SK-N-SH (cell line): ENCODE measurements at regions not wholly inside any gene's neighbourhood (a gene's known extent, or its start where the extent isn't known, plus 50 kb on each side); places are given as distances from the start of the nearest gene placed in this dataset.

ENCODE experiments used
- CTCF ChIA-PET: fragments of 300-600, 350-600 bp; formaldehyde crosslinking; extraction: SDS; loops from one replicate; lab custom pipeline; 2021; lab: Yijun Ruan, JAX
- POLR2A ChIA-PET: fragments of 350-600 bp; sonication (Branson Sonifier 250); formaldehyde crosslinking; extraction: SDS; loops from one replicate; lab custom pipeline; 2020; ENCODE audit warnings: antibody characterized with exemption, inconsistent platforms; lab: Yijun Ruan, JAX
- DNase-seq: peaks from one replicate; pipeline ENCODE4 v3.0.0; 2012
- H2AFZ ChIP-seq: fragments of 200-600 bp; sonication (generic); 2 replicates; pipeline ENCODE4 v1.8.1; 2016; ENCODE audit warnings: antibody characterized with exemption, mild to moderate bottlenecking, low read depth
- H3F3A ChIP-seq: fragments of 200-600 bp; sonication (generic); replicated peaks from 2 replicates; pipeline ENCODE3; 2016; ENCODE audit warnings: antibody characterized with exemption, mild to moderate bottlenecking; ENCODE audit not compliant: insufficient read depth
- H3K27ac ChIP-seq, 2 experiments: fragments of 200-500 bp in 1 of 2; fragments of 200-600 bp in 1 of 2; sonication (Bioruptor generic) in 1 of 2; sonication (generic), shearing (Covaris generic) in 1 of 2; 2 replicates each; pipeline versions ENCODE4 v1.5.1 to v1.6.1; 2014 to 2016; ENCODE audit warnings: low read depth in 2 of 2, inconsistent platforms in 1 of 2, low read length in 1 of 2, mild to moderate bottlenecking in 1 of 2, mixed read lengths in 1 of 2
- H3K27me3 ChIP-seq: fragments of 200-600 bp; sonication (generic), shearing (Covaris generic); 2 replicates; pipeline ENCODE4 v1.6.1; 2016; ENCODE audit warnings: mixed run types; ENCODE audit not compliant: insufficient read depth
- H3K36me3 ChIP-seq, 2 experiments: fragments of 200-500 bp in 1 of 2; fragments of 200-600 bp in 1 of 2; sonication (Bioruptor generic) in 1 of 2; sonication (generic) in 1 of 2; replicated peaks in 1 of 2; 2 replicates each; pipeline versions ENCODE3 to v1.5.1; 2014 to 2016; ENCODE audit warnings: low read length in 1 of 2, mild to moderate bottlenecking in 1 of 2; ENCODE audit not compliant: insufficient read depth in 2 of 2, control insufficient read depth in 1 of 2
- H3K4me1 ChIP-seq, 2 experiments: fragments of 200-500 bp in 1 of 2; fragments of 200-600 bp in 1 of 2; sonication (Bioruptor generic) in 1 of 2; sonication (generic), shearing (Covaris generic) in 1 of 2; 2 replicates each; pipeline versions ENCODE4 v1.5.1 to v1.6.1; 2014 to 2016; ENCODE audit warnings: low read depth in 1 of 2, low read length in 1 of 2, mixed run types in 1 of 2; ENCODE audit not compliant: insufficient read depth in 2 of 2, control insufficient read depth in 1 of 2
- H3K4me2 ChIP-seq: fragments of 200-600 bp; sonication (generic), shearing (Covaris generic); 2 replicates; pipeline ENCODE4 v1.6.1; 2017; ENCODE audit warnings: mixed run types
- H3K4me3 ChIP-seq, 2 experiments: fragments of 200-500 bp in 1 of 2; fragments of 200-600 bp in 1 of 2; sonication (Bioruptor generic) in 1 of 2; sonication (generic), shearing (Covaris generic) in 1 of 2; 2 replicates each; pipeline versions ENCODE4 v1.5.1 to v1.8.1; 2014 to 2016; ENCODE audit warnings: low read depth in 2 of 2, inconsistent platforms in 1 of 2, low read length in 1 of 2, mild to moderate bottlenecking in 1 of 2, mixed read lengths in 1 of 2, moderate library complexity in 1 of 2
- H3K79me2 ChIP-seq: fragments of 200-600 bp; sonication (generic); 2 replicates; pipeline ENCODE4 v1.8.1; 2017; ENCODE audit warnings: mild to moderate bottlenecking; ENCODE audit not compliant: insufficient read depth
- H3K9ac ChIP-seq: fragments of 200-600 bp; sonication (generic); 2 replicates; pipeline ENCODE4 v1.6.1; 2017; ENCODE audit warnings: mixed run types
- H3K9me2 ChIP-seq: fragments of 200-600 bp; sonication (generic); 2 replicates; pipeline ENCODE4 v1.6.1; 2017; ENCODE audit warnings: mixed run types
- H3K9me3 ChIP-seq: fragments of 200-600 bp; sonication (generic); 2 replicates; pipeline ENCODE4 v1.6.1; 2017; ENCODE audit warnings: mixed run types, mild to moderate bottlenecking, moderate library complexity
- H4K20me1 ChIP-seq: fragments of 200-600 bp; sonication (generic); 2 replicates; pipeline ENCODE4 v1.6.1; 2017; ENCODE audit warnings: mild to moderate bottlenecking, mixed run types; ENCODE audit not compliant: insufficient read depth
- ELF1 ChIP-seq: IDR thresholded peaks from 2 replicates; pipeline ENCODE4 v1.4.0; 2012
- GABPA ChIP-seq: IDR thresholded peaks from 2 replicates; pipeline ENCODE4 v1.4.0; 2012; ENCODE audit warnings: low read depth, mild to moderate bottlenecking
- JUND ChIP-seq: IDR thresholded peaks from 2 replicates; pipeline ENCODE4 v1.4.0; 2012
- MEF2A ChIP-seq: IDR thresholded peaks from 2 replicates; pipeline ENCODE4 v1.4.0; 2012; ENCODE audit warnings: low read depth, borderline replicate concordance
- MXI1 ChIP-seq: IDR thresholded peaks from 2 replicates; pipeline ENCODE4 v1.6.1; 2012; ENCODE audit warnings: mild to moderate bottlenecking, low read depth, low read length, improper control_type of control experiment
- NFIC ChIP-seq: IDR thresholded peaks from 2 replicates; pipeline ENCODE4 v1.4.0; 2012; ENCODE audit warnings: borderline replicate concordance
- POLR2AphosphoS5 ChIP-seq: IDR thresholded peaks from 2 replicates; pipeline ENCODE4 v1.6.1; 2012; ENCODE audit warnings: low read depth, low read length
- WGBS: methylation state at CpG from one replicate; pipeline ENCODE4 v1.1.6; 2017; ENCODE audit warnings: low lambda C conversion rate; 5-methylcytosine and 5-hydroxymethylcytosine counted together
- TF ChIP-seq, protein P1 (sequence below): IDR thresholded peaks from 2 replicates; pipeline ENCODE4 v1.6.1; 2012; ENCODE audit warnings: mild to moderate bottlenecking, low read depth, low read length, moderate library complexity
- TF ChIP-seq, protein P2 (sequence below): fragments of 150-350 bp; IDR thresholded peaks from 2 replicates; pipeline ENCODE4 v1.6.1; 2017; ENCODE audit warnings: antibody characterized with exemption, low read length, low read depth, borderline replicate concordance
- TF ChIP-seq, protein P3 (sequence below): fragments of 200-600 bp; sonication (generic); IDR thresholded peaks from 2 replicates; pipeline ENCODE4 v1.6.1; 2017; ENCODE audit warnings: antibody characterized with exemption, mild to moderate bottlenecking, moderate library complexity
- TF ChIP-seq, protein P4 (sequence below): IDR thresholded peaks from 2 replicates; pipeline ENCODE4 v1.4.0; 2012; ENCODE audit warnings: low read depth
- TF ChIP-seq, protein P5 (sequence below): IDR thresholded peaks from 2 replicates; pipeline ENCODE4 v1.4.0; 2012; ENCODE audit warnings: low read depth, borderline replicate concordance

DNA sequence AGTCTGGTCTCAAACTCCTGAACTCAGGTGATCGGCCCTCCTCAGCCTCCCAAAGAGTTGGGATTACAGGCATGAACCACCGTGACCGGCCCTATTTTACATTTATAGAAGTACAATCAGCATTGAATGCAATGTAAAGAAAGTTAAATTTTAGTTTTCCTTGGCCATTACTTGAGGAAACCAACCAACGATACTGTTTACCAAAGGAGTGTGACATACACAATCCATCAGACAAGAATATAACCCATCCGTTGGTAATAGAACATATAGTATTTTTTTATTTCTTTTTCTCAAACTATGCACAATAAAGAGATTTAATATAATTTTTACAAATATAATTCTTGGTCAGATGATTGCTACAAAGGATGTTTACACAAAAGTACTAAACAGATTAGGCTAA lies 63.1 kb upstream of the MOCS2 start (continued):
- TF ChIP-seq, protein P1, sequence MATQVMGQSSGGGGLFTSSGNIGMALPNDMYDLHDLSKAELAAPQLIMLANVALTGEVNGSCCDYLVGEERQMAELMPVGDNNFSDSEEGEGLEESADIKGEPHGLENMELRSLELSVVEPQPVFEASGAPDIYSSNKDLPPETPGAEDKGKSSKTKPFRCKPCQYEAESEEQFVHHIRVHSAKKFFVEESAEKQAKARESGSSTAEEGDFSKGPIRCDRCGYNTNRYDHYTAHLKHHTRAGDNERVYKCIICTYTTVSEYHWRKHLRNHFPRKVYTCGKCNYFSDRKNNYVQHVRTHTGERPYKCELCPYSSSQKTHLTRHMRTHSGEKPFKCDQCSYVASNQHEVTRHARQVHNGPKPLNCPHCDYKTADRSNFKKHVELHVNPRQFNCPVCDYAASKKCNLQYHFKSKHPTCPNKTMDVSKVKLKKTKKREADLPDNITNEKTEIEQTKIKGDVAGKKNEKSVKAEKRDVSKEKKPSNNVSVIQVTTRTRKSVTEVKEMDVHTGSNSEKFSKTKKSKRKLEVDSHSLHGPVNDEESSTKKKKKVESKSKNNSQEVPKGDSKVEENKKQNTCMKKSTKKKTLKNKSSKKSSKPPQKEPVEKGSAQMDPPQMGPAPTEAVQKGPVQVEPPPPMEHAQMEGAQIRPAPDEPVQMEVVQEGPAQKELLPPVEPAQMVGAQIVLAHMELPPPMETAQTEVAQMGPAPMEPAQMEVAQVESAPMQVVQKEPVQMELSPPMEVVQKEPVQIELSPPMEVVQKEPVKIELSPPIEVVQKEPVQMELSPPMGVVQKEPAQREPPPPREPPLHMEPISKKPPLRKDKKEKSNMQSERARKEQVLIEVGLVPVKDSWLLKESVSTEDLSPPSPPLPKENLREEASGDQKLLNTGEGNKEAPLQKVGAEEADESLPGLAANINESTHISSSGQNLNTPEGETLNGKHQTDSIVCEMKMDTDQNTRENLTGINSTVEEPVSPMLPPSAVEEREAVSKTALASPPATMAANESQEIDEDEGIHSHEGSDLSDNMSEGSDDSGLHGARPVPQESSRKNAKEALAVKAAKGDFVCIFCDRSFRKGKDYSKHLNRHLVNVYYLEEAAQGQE, result no peak
- TF ChIP-seq GABPA, result no peak

DNA sequence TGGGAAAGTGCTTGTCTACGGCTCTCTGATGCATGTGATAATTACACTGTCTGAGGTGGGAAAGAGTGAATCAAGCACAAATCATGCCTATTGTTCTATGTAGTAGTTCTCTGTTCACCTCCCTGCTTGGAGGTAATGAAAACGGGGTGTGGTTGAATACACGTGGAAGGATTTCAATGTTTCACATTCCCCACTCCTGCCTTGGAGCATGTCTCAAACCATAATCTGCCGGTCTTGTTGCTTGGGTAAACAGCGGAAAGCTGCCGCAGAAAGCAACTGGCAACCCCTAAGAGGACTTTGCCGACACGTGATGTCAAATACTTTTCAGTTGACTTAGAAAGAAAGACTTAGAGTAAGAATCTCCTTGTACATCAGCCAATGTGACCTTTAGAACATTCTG lies 63.5 kb upstream of the MOCS2 start:
- H3K4me3 ChIP-seq, result no peak overlapping the region

More for the DNA sequence above, 63.5 kb upstream of the MOCS2 start:
- Histone ChIP-seq H3K4me1 (no peaks in the 10 kb centered on the region), H3K36me3 (no peaks in the 10 kb centered on the region)
- TF ChIP-seq, protein P2, sequence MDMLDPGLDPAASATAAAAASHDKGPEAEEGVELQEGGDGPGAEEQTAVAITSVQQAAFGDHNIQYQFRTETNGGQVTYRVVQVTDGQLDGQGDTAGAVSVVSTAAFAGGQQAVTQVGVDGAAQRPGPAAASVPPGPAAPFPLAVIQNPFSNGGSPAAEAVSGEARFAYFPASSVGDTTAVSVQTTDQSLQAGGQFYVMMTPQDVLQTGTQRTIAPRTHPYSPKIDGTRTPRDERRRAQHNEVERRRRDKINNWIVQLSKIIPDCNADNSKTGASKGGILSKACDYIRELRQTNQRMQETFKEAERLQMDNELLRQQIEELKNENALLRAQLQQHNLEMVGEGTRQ, result no peak
- TF ChIP-seq, protein P3, sequence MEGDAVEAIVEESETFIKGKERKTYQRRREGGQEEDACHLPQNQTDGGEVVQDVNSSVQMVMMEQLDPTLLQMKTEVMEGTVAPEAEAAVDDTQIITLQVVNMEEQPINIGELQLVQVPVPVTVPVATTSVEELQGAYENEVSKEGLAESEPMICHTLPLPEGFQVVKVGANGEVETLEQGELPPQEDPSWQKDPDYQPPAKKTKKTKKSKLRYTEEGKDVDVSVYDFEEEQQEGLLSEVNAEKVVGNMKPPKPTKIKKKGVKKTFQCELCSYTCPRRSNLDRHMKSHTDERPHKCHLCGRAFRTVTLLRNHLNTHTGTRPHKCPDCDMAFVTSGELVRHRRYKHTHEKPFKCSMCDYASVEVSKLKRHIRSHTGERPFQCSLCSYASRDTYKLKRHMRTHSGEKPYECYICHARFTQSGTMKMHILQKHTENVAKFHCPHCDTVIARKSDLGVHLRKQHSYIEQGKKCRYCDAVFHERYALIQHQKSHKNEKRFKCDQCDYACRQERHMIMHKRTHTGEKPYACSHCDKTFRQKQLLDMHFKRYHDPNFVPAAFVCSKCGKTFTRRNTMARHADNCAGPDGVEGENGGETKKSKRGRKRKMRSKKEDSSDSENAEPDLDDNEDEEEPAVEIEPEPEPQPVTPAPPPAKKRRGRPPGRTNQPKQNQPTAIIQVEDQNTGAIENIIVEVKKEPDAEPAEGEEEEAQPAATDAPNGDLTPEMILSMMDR, result no peak
- TF ChIP-seq JUND, result no peak
- TF ChIP-seq, protein P4, sequence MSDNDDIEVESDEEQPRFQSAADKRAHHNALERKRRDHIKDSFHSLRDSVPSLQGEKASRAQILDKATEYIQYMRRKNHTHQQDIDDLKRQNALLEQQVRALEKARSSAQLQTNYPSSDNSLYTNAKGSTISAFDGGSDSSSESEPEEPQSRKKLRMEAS, result no peak
- TF ChIP-seq MEF2A, result no peak
- TF ChIP-seq, protein P1, result no peak
- TF ChIP-seq NFIC, result no peak
- no peak for TF ChIP-seq POLR2AphosphoS5
- TF ChIP-seq MXI1, result no peak
- TF ChIP-seq, protein P5, sequence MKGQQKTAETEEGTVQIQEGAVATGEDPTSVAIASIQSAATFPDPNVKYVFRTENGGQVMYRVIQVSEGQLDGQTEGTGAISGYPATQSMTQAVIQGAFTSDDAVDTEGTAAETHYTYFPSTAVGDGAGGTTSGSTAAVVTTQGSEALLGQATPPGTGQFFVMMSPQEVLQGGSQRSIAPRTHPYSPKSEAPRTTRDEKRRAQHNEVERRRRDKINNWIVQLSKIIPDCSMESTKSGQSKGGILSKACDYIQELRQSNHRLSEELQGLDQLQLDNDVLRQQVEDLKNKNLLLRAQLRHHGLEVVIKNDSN, result no peak
- TF ChIP-seq ELF1, result no peak
- TF ChIP-seq, all 33 proteins: peak for 0
- CTCF ChIA-PET, result interaction anchor here (1.1 kb wide), 1 partner anchor 305 kb away, joined by 3 read pairs; no protein-coding TSS in a partner anchor
- no peak for DNase-seq
- POLR2A ChIA-PET, result no interaction called here
- H2AFZ ChIP-seq, result no peak overlapping the region
- no peaks in the 10 kb centered on the region for H3K9me3 ChIP-seq
- no peaks in the 10 kb centered on the region for H3K79me2 ChIP-seq
- H3K27me3 ChIP-seq, result no peaks in the 10 kb centered on the region
- no peaks in the 10 kb centered on the region for H3F3A ChIP-seq
- no peak overlapping the region for H3K9ac ChIP-seq
- no peaks in the 10 kb centered on the region for H3K9me2 ChIP-seq
- H3K27ac ChIP-seq, result no peak overlapping the region
- no peak overlapping the region for H3K4me2 ChIP-seq
- WGBS, result 83% methylated on average over 8 of the region's 8 CpGs
- H4K20me1 ChIP-seq, result no peaks in the 10 kb centered on the region
